H1 (cell line): ENCODE measurements at regions not wholly inside any gene's neighbourhood (a gene's known extent, or its start where the extent isn't known, plus 50 kb on each side); places are given as distances from the start of the nearest gene placed in this dataset.

ENCODE experiments used
- CTCF ChIA-PET: fragments of 300-600 bp; sonication (Branson Sonifier 250); formaldehyde crosslinking; loops from one replicate; lab custom pipeline; 2021; ENCODE audit not compliant: partially characterized antibody; lab: Charles Lee
- POLR2A ChIA-PET: fragments of 300-600 bp; sonication (Branson Sonifier 250); formaldehyde crosslinking; loops from one replicate; lab custom pipeline; 2021; ENCODE audit warnings: inconsistent platforms; ENCODE audit not compliant: partially characterized antibody; lab: Charles Lee
- DNase-seq, 2 experiments: peaks; one replicate each; pipeline versions ENCODE4 v3.0.0 to v3.0.0-alpha.2; 2010 to 2022; ENCODE audit warnings: low spot score in 2 of 2, low read depth in 1 of 2, mixed read lengths in 1 of 2
- FAIRE-seq: peaks from 2 replicates; lab custom pipeline; 2011; peaks lifted over from hg19 to GRCh38; lab: Jason Lieb, UNC
- H2AFZ ChIP-seq: 2 replicates; pipeline ENCODE4 v1.8.1; 2012; ENCODE audit warnings: low read length, inconsistent platforms
- H2AK5ac ChIP-seq: 2 replicates; pipeline ENCODE4 v1.6.1; 2013; ENCODE audit warnings: low read depth, low read length
- H2BK120ac ChIP-seq: replicated peaks from 2 replicates; pipeline ENCODE3; 2013; ENCODE audit warnings: low read depth, low read length, inconsistent platforms
- H2BK12ac ChIP-seq: 2 replicates; pipeline ENCODE4 v1.6.1; 2013; ENCODE audit warnings: low read depth, low read length
- H2BK15ac ChIP-seq: 2 replicates; pipeline ENCODE4 v1.6.1; 2013; ENCODE audit warnings: low read length
- H2BK20ac ChIP-seq: 2 replicates; pipeline ENCODE4 v1.6.1; 2013; ENCODE audit warnings: low read length
- H2BK5ac ChIP-seq: 2 replicates; pipeline ENCODE4 v1.6.1; 2013; ENCODE audit warnings: low read depth, low read length
- H3K14ac ChIP-seq: 2 replicates; pipeline ENCODE4 v1.6.1; 2013; ENCODE audit warnings: inconsistent platforms; ENCODE audit not compliant: insufficient read length
- H3K18ac ChIP-seq: 2 replicates; pipeline ENCODE4 v1.6.1; 2013; ENCODE audit warnings: low read length; ENCODE audit errors: extremely low read depth
- H3K23ac ChIP-seq: 2 replicates; pipeline ENCODE4 v1.6.1; 2013; ENCODE audit warnings: inconsistent platforms; ENCODE audit not compliant: insufficient read length
- H3K23me2 ChIP-seq: 2 replicates; pipeline ENCODE4 v1.6.1; 2013; ENCODE audit warnings: low read depth, low read length
- H3K27ac ChIP-seq: 2 replicates; pipeline ENCODE4 v1.6.1; 2011; ENCODE audit warnings: low read depth, low read length, inconsistent platforms
- H3K27me3 ChIP-seq, 4 experiments: replicated peaks in 1 of 4; 1 replicate in 1 of 4; 2 replicates in 3 of 4; pipeline versions ENCODE4 v1.6.1 to v1.8.1; 2011 to 2013; ENCODE audit warnings: low read length in 3 of 4, mild to moderate bottlenecking in 3 of 4, inconsistent platforms in 2 of 4, mixed read lengths in 2 of 4, moderate library complexity in 1 of 4; ENCODE audit not compliant: control insufficient read depth in 3 of 4, insufficient read depth in 3 of 4; ENCODE audit errors: extremely low read depth in 1 of 4
- H3K36me3 ChIP-seq, 4 experiments: 2 replicates each; pipeline versions ENCODE4 v1.6.1 to v1.8.1; 2011 to 2013; ENCODE audit warnings: mild to moderate bottlenecking in 4 of 4, low read length in 3 of 4, moderate library complexity in 2 of 4, control low read depth in 1 of 4, inconsistent platforms in 1 of 4; ENCODE audit not compliant: insufficient read depth in 4 of 4, control insufficient read depth in 2 of 4
- H3K4ac ChIP-seq: replicated peaks from 2 replicates; pipeline ENCODE3; 2013; ENCODE audit warnings: low read length, low read depth, mixed read lengths, inconsistent platforms; ENCODE audit not compliant: insufficient read length
- H3K4me1 ChIP-seq, 4 experiments: replicated peaks in 1 of 4; 1 replicate in 1 of 4; 2 replicates in 3 of 4; pipeline versions ENCODE4 v1.6.1 to v1.8.1; 2011 to 2013; ENCODE audit warnings: low read length in 3 of 4, inconsistent platforms in 2 of 4, mixed read lengths in 1 of 4; ENCODE audit not compliant: insufficient read depth in 4 of 4, control insufficient read depth in 3 of 4
- H3K4me2 ChIP-seq, 2 experiments: 2 replicates each; pipeline versions ENCODE4 v1.6.1 to v1.8.1; 2011 to 2013; ENCODE audit warnings: low read depth in 2 of 2, low read length in 2 of 2, control low read depth in 1 of 2, inconsistent platforms in 1 of 2, mild to moderate bottlenecking in 1 of 2; ENCODE audit not compliant: insufficient read depth in 1 of 2
- H3K4me3 ChIP-seq, 4 experiments: fragments of 200-600, 300-600 bp in 1 of 4; sonication (generic), shearing (Covaris generic), sonication (Bioruptor Twin) in 1 of 4; 2 replicates each; pipeline versions ENCODE4 v1.5.1 to v1.8.1; 2011 to 2016; ENCODE audit warnings: low read length in 4 of 4, low read depth in 3 of 4, control low read depth in 2 of 4, inconsistent platforms in 2 of 4, mild to moderate bottlenecking in 2 of 4, mixed read lengths in 1 of 4, moderate library complexity in 1 of 4; ENCODE audit not compliant: insufficient read depth in 2 of 4; ENCODE audit errors: extremely low read depth in 1 of 4
- H3K56ac ChIP-seq: replicated peaks from 2 replicates; pipeline ENCODE3; 2013; ENCODE audit warnings: low read depth, mild to moderate bottlenecking, mixed read lengths, low read length, inconsistent platforms; ENCODE audit not compliant: insufficient read length
- H3K79me1 ChIP-seq: 2 replicates; pipeline ENCODE4 v1.6.1; 2013; ENCODE audit warnings: low read depth, low read length, control low read depth
- H3K79me2 ChIP-seq, 2 experiments: 2 replicates each; pipeline versions ENCODE4 v1.6.1 to v1.8.1; 2012 to 2013; ENCODE audit warnings: low read length in 2 of 2, mild to moderate bottlenecking in 2 of 2, inconsistent platforms in 1 of 2; ENCODE audit not compliant: insufficient read depth in 2 of 2, control insufficient read depth in 1 of 2
- H3K9ac ChIP-seq, 4 experiments: replicated peaks in 1 of 4; 1 replicate in 1 of 4; 2 replicates in 3 of 4; pipeline versions ENCODE4 v1.6.1 to v1.8.1; 2011 to 2013; ENCODE audit warnings: low read depth in 3 of 4, low read length in 3 of 4, control low read depth in 2 of 4, mild to moderate bottlenecking in 2 of 4, moderate library complexity in 2 of 4, inconsistent platforms in 1 of 4; ENCODE audit errors: extremely low read depth in 1 of 4
- H3K9me3 ChIP-seq, 2 experiments: 2 replicates each; pipeline versions ENCODE4 v1.6.1 to v1.8.1; 2012 to 2013; ENCODE audit warnings: mild to moderate bottlenecking in 2 of 2, moderate library complexity in 2 of 2, control low read depth in 1 of 2, inconsistent platforms in 1 of 2, low read depth in 1 of 2, low read length in 1 of 2, mixed read lengths in 1 of 2; ENCODE audit not compliant: insufficient read depth in 2 of 2
- H4K20me1 ChIP-seq, 2 experiments: replicated peaks in 1 of 2; 2 replicates each; pipeline versions ENCODE3 to v1.8.1; 2011 to 2013; ENCODE audit warnings: inconsistent platforms in 2 of 2, low read length in 2 of 2, mild to moderate bottlenecking in 1 of 2; ENCODE audit not compliant: insufficient read depth in 2 of 2, control insufficient read depth in 1 of 2
- H4K5ac ChIP-seq: 2 replicates; pipeline ENCODE4 v1.6.1; 2013; ENCODE audit warnings: low read length, low read depth, mixed read lengths, inconsistent platforms; ENCODE audit not compliant: insufficient read length
- H4K8ac ChIP-seq: 2 replicates; pipeline ENCODE4 v1.8.0; 2013; ENCODE audit warnings: mild to moderate bottlenecking, moderate library complexity, low read length, inconsistent platforms; ENCODE audit not compliant: insufficient read depth; ENCODE audit errors: extremely low read depth
- H4K91ac ChIP-seq: replicated peaks from 2 replicates; pipeline ENCODE3; 2013; ENCODE audit warnings: low read length, mixed read lengths, inconsistent platforms; ENCODE audit not compliant: insufficient read length
- ASH2L ChIP-seq: fragments of 200-600, 300-600 bp; sonication (generic); IDR thresholded peaks from one replicate; pipeline ENCODE4 v1.7.1; 2017; ENCODE audit warnings: low read length
- BRCA1 ChIP-seq: IDR thresholded peaks from 2 replicates; pipeline ENCODE4 v1.6.1; 2012; ENCODE audit warnings: low read depth, low read length, improper control_type of control experiment
- CTCF ChIP-seq, 3 experiments: IDR thresholded peaks; 1 replicate in 2 of 3; 2 replicates in 1 of 3; pipeline versions ENCODE4 v1.5.1 to v1.6.1; 2011; ENCODE audit warnings: low read length in 3 of 3, mild to moderate bottlenecking in 3 of 3, inconsistent platforms in 2 of 3, low read depth in 1 of 3, moderate library complexity in 1 of 3; ENCODE audit not compliant: insufficient read depth in 1 of 3; ENCODE audit errors: control extremely low read depth in 1 of 3
- EGR1 ChIP-seq: IDR thresholded peaks from 2 replicates; pipeline ENCODE4 v1.6.1; 2011; ENCODE audit warnings: low read depth, low read length, borderline replicate concordance
- GABPA ChIP-seq: IDR thresholded peaks from 2 replicates; pipeline ENCODE4 v1.6.1; 2011; ENCODE audit warnings: mild to moderate bottlenecking, low read length, moderate library complexity, borderline replicate concordance; ENCODE audit not compliant: insufficient read depth
- KDM4A ChIP-seq: IDR thresholded peaks from one replicate; pipeline ENCODE4 v1.7.1; 2012; ENCODE audit warnings: low read depth, mild to moderate bottlenecking, moderate library complexity, low read length, inconsistent platforms; ENCODE audit not compliant: severe bottlenecking
- POLR2AphosphoS5 ChIP-seq: IDR thresholded peaks from 2 replicates; pipeline ENCODE4 v1.6.1; 2011; ENCODE audit warnings: low read depth, low read length
- RXRA ChIP-seq: IDR thresholded peaks from 2 replicates; pipeline ENCODE4 v1.6.1; 2011; ENCODE audit warnings: low read depth, mild to moderate bottlenecking, low read length, moderate library complexity; ENCODE audit not compliant: insufficient read depth
- SAP30 ChIP-seq: fragments of 300-600 bp; sonication (generic); IDR thresholded peaks from 2 replicates; pipeline ENCODE4 v1.7.1; 2012; ENCODE audit warnings: low read length, moderate library complexity, mild to moderate bottlenecking, inconsistent platforms; ENCODE audit not compliant: insufficient read depth, insufficient replicate concordance
- SIN3A ChIP-seq, 2 experiments: IDR thresholded peaks in 1 of 2; conservative IDR thresholded peaks in 1 of 2; 2 replicates each; pipeline ENCODE4 v1.6.1; 2011 to 2012; ENCODE audit warnings: low read length in 2 of 2, improper control_type of control experiment in 1 of 2, low read depth in 1 of 2, mild to moderate bottlenecking in 1 of 2
- SRF ChIP-seq: IDR thresholded peaks from 2 replicates; pipeline ENCODE4 v1.6.1; 2011; ENCODE audit warnings: mild to moderate bottlenecking, low read depth, low read length, moderate library complexity
- TBP ChIP-seq: IDR thresholded peaks from 2 replicates; pipeline ENCODE4 v1.6.1; 2011; ENCODE audit warnings: low read depth, low read length, improper control_type of control experiment
- TCF12 ChIP-seq: IDR thresholded peaks from 2 replicates; pipeline ENCODE4 v1.6.1; 2011; ENCODE audit warnings: low read depth, mild to moderate bottlenecking, low read length
- WGBS, 2 experiments: shearing (Covaris generic) in 1 of 2; methylation state at CpG; one replicate each; pipeline versions ENCODE4 v1.1.6 to v1.1.7; 2013 to 2015; ENCODE audit warnings: low lambda C conversion rate in 2 of 2, mixed read lengths in 2 of 2, inconsistent platforms in 1 of 2, low coverage in 1 of 2, missing lambda C conversion rate in 1 of 2; ENCODE audit not compliant: insufficient replicate concordance in 2 of 2, insufficient coverage in 1 of 2, insufficient read length in 1 of 2; ENCODE audit errors: extremely low coverage in 1 of 2, missing lambda C conversion rate in 1 of 2; 5-methylcytosine and 5-hydroxymethylcytosine counted together

GRCh38 chr1:104259481-104259880, 509.8 kb downstream of the AMY1C start:
- no peak overlapping the region for H4K5ac ChIP-seq
- no peak overlapping the region for H3K23ac ChIP-seq
- DNase-seq (no peak), FAIRE-seq (no peak)
- no peak overlapping the region for H2BK15ac ChIP-seq
- H4K8ac ChIP-seq: no peak overlapping the region
- TF ChIP-seq RXRA: no peak
- TF ChIP-seq SRF: no peak
- TF ChIP-seq TBP: no peak
- TF ChIP-seq EGR1: no peak
- TF ChIP-seq POLR2AphosphoS5: no peak
- no peak for TF ChIP-seq CTCF (IDR thresholded peaks at IDR 0.05; ENCODE audit: control extremely low read depth in 1 of 3, insufficient read depth in 1 of 3, low read depth in 1 of 3, low read length in 3 of 3)
- TF ChIP-seq SIN3A (conservative IDR thresholded peaks at IDR 0.05 in 1 of 2, IDR thresholded peaks at IDR 0.05 in 1 of 2; ENCODE audit: low read depth in 1 of 2, low read length in 2 of 2): no peak
- TF ChIP-seq TCF12: no peak
- TF ChIP-seq ASH2L: no peak
- TF ChIP-seq KDM4A: no peak
- no peak for TF ChIP-seq SAP30
- no peak for TF ChIP-seq BRCA1
- no peak for TF ChIP-seq GABPA
- 57% methylated on average over 1 of the region's 1 CpG; no CpG with 5 or more reads in 1 of the 2 experiments for WGBS, 2 experiments
- H2BK120ac ChIP-seq: no peak overlapping the region
- H3K56ac ChIP-seq: no peak overlapping the region
- H3K79me1 ChIP-seq: no peaks in the 10 kb centered on the region
- H2AK5ac ChIP-seq: no peak overlapping the region
- no peaks in the 10 kb centered on the region for H3K4me1 ChIP-seq
- no peaks in the 10 kb centered on the region for H3K79me2 ChIP-seq
- CTCF ChIA-PET: no interaction called here
- H3K27me3 ChIP-seq: no peaks in the 10 kb centered on the region
- no peak overlapping the region for H3K14ac ChIP-seq
- peaks cover 1% of the 10 kb centered on the region; the same call in 1 of the 2 replicates for H3K23me2 ChIP-seq
- H3K4me3 ChIP-seq: no peak overlapping the region
- no peak overlapping the region for H3K4me2 ChIP-seq
- H3K9me3 ChIP-seq: no peaks in the 10 kb centered on the region
- no peak overlapping the region for H2BK20ac ChIP-seq
- H4K20me1 ChIP-seq: no peaks in the 10 kb centered on the region
- no peaks in the 10 kb centered on the region for H3K36me3 ChIP-seq
- no peak overlapping the region for H3K18ac ChIP-seq
- no peak overlapping the region for H3K27ac ChIP-seq
- H3K9ac ChIP-seq: no peak overlapping the region
- H2BK5ac ChIP-seq: no peak overlapping the region
- POLR2A ChIA-PET: no interaction called here
- 0 out of 2 replicates have a peak overlapping the region, but pooled peaks have one; percentile 62 for H2AFZ ChIP-seq
- H2BK12ac ChIP-seq: no peak overlapping the region
- H3K4ac ChIP-seq: no peak overlapping the region
- no peak overlapping the region for H4K91ac ChIP-seq
